ENCODE measurements at regions not wholly inside any gene's neighbourhood (a gene's known extent, or its start where the extent isn't known, plus 50 kb on each side); places are given as distances from the start of the nearest gene placed in this dataset.

- no peak for TF ChIP-seq POLR2A (IDR thresholded peaks at IDR 0.05)
- no peak for TF ChIP-seq CTCF (IDR thresholded peaks at IDR 0.05)
- no peak for TF ChIP-seq POLR2AphosphoS5 (IDR thresholded peaks at IDR 0.05; ENCODE audit: insufficient read depth in 1 of 2, low read depth in 1 of 2)
These were observed 155.4 kb upstream of the BMP2 start for GRCh38 chr20:6611911-6612605.

All from vagina (tissue), 2 donors.